ENCODE measurements at regions not wholly inside any gene's neighbourhood (a gene's known extent, or its start where the extent isn't known, plus 50 kb on each side); places are given as distances from the start of the nearest gene placed in this dataset.

- H3K36me3 ChIP-seq (ENCODE audit: insufficient read depth, low read length) = no peaks in the 10 kb centered on the region
- no peaks in the 10 kb centered on the region for H3K27me3 ChIP-seq (ENCODE audit: control insufficient read depth in 1 of 2, insufficient read depth in 2 of 2, low read length in 2 of 2)
- H3K4me1 ChIP-seq (ENCODE audit: insufficient read depth, low read length) = no peaks in the 10 kb centered on the region
- no peaks in the 10 kb centered on the region for H3K9me3 ChIP-seq (ENCODE audit: low read length)
- no peak overlapping the region for H3K27ac ChIP-seq (ENCODE audit: low read depth, low read length)
- H3K4me3 ChIP-seq (ENCODE audit: low read depth in 1 of 2, low read length in 2 of 2) = no peak overlapping the region
- no peak overlapping the region for H3K9ac ChIP-seq (ENCODE audit: low read length)
These were observed 609.9 kb upstream of the AGTR1 start for GRCh38 chr3:148087601-148088371.

- Histone ChIP-seq H3K4me3 (ENCODE audit: low read depth in 1 of 2, low read length in 2 of 2) (no peak overlapping the region), H3K9ac (ENCODE audit: low read length) (no peak overlapping the region), H3K9me3 (ENCODE audit: low read length) (no peaks in the 10 kb centered on the region), H3K4me1 (ENCODE audit: insufficient read depth, low read length) (no peaks in the 10 kb centered on the region), H3K36me3 (ENCODE audit: insufficient read depth, low read length) (no peaks in the 10 kb centered on the region), H3K27ac (ENCODE audit: low read depth, low read length) (no peak overlapping the region), H3K27me3 (ENCODE audit: control insufficient read depth in 1 of 2, insufficient read depth in 2 of 2, low read length in 2 of 2) (no peaks in the 10 kb centered on the region)
These were observed 608.5 kb upstream of the AGTR1 start for GRCh38 chr3:148089171-148089570.

- Histone ChIP-seq H3K9me3 (ENCODE audit: low read length) (no peaks in the 10 kb centered on the region), H3K27ac (ENCODE audit: low read depth, low read length) (no peak overlapping the region), H3K27me3 (ENCODE audit: control insufficient read depth in 1 of 2, insufficient read depth in 2 of 2, low read length in 2 of 2) (no peaks in the 10 kb centered on the region), H3K4me1 (ENCODE audit: insufficient read depth, low read length) (no peaks in the 10 kb centered on the region), H3K9ac (ENCODE audit: low read length) (no peak overlapping the region), H3K4me3 (ENCODE audit: low read depth in 1 of 2, low read length in 2 of 2) (no peak overlapping the region), H3K36me3 (ENCODE audit: insufficient read depth, low read length) (no peaks in the 10 kb centered on the region)
These were observed 607.5 kb upstream of the AGTR1 start for GRCh38 chr3:148090156-148090555.

GRCh38 chr3:148092624-148093347, 604.9 kb upstream of the AGTR1 start:
- H3K27ac ChIP-seq (ENCODE audit: low read depth, low read length) = no peak overlapping the region

GRCh38 chr3:148093753-148094152, 604.0 kb upstream of the AGTR1 start:
- Histone ChIP-seq H3K4me3 (ENCODE audit: low read depth in 1 of 2, low read length in 2 of 2) (no peak overlapping the region), H3K27me3 (ENCODE audit: control insufficient read depth in 1 of 2, insufficient read depth in 2 of 2, low read length in 2 of 2) (no peaks in the 10 kb centered on the region), H3K27ac (ENCODE audit: low read depth, low read length) (no peak overlapping the region), H3K9me3 (ENCODE audit: low read length) (no peaks in the 10 kb centered on the region), H3K4me1 (ENCODE audit: insufficient read depth, low read length) (no peaks in the 10 kb centered on the region), H3K36me3 (ENCODE audit: insufficient read depth, low read length) (no peaks in the 10 kb centered on the region), H3K9ac (ENCODE audit: low read length) (no peak overlapping the region)

More at GRCh38 chr3:148092624-148093347, 604.9 kb upstream of the AGTR1 start:
- no peaks in the 10 kb centered on the region for H3K4me1 ChIP-seq (ENCODE audit: insufficient read depth, low read length)
- no peak overlapping the region for H3K4me3 ChIP-seq (ENCODE audit: low read depth in 1 of 2, low read length in 2 of 2)
- H3K36me3 ChIP-seq (ENCODE audit: insufficient read depth, low read length) = no peaks in the 10 kb centered on the region
- no peaks in the 10 kb centered on the region for H3K27me3 ChIP-seq (ENCODE audit: control insufficient read depth in 1 of 2, insufficient read depth in 2 of 2, low read length in 2 of 2)
- no peak overlapping the region for H3K9ac ChIP-seq (ENCODE audit: low read length)
- H3K9me3 ChIP-seq (ENCODE audit: low read length) = no peaks in the 10 kb centered on the region

- Histone ChIP-seq H3K9ac (ENCODE audit: low read length) (no peak overlapping the region), H3K9me3 (ENCODE audit: low read length) (no peaks in the 10 kb centered on the region), H3K4me3 (ENCODE audit: low read depth in 1 of 2, low read length in 2 of 2) (no peak overlapping the region), H3K27me3 (ENCODE audit: control insufficient read depth in 1 of 2, insufficient read depth in 2 of 2, low read length in 2 of 2) (no peaks in the 10 kb centered on the region), H3K27ac (ENCODE audit: low read depth, low read length) (no peak overlapping the region), H3K4me1 (ENCODE audit: insufficient read depth, low read length) (no peaks in the 10 kb centered on the region), H3K36me3 (ENCODE audit: insufficient read depth, low read length) (no peaks in the 10 kb centered on the region)
These were observed 601.7 kb upstream of the AGTR1 start for GRCh38 chr3:148095962-148096361.

- Histone ChIP-seq H3K36me3 (ENCODE audit: insufficient read depth, low read length) (no peaks in the 10 kb centered on the region), H3K9ac (ENCODE audit: low read length) (no peak overlapping the region), H3K27ac (ENCODE audit: low read depth, low read length) (no peak overlapping the region), H3K27me3 (ENCODE audit: control insufficient read depth in 1 of 2, insufficient read depth in 2 of 2, low read length in 2 of 2) (no peaks in the 10 kb centered on the region), H3K4me1 (ENCODE audit: insufficient read depth, low read length) (no peaks in the 10 kb centered on the region), H3K4me3 (ENCODE audit: low read depth in 1 of 2, low read length in 2 of 2) (no peak overlapping the region), H3K9me3 (ENCODE audit: low read length) (no peaks in the 10 kb centered on the region)
These were observed 597.2 kb upstream of the AGTR1 start for GRCh38 chr3:148100476-148100875.

- no peaks in the 10 kb centered on the region for H3K27me3 ChIP-seq (ENCODE audit: control insufficient read depth in 1 of 2, insufficient read depth in 2 of 2, low read length in 2 of 2)
- H3K4me3 ChIP-seq (ENCODE audit: low read depth in 1 of 2, low read length in 2 of 2) = no peak overlapping the region
- H3K36me3 ChIP-seq (ENCODE audit: insufficient read depth, low read length) = no peaks in the 10 kb centered on the region
- H3K9me3 ChIP-seq (ENCODE audit: low read length) = no peaks in the 10 kb centered on the region
- H3K4me1 ChIP-seq (ENCODE audit: insufficient read depth, low read length) = no peaks in the 10 kb centered on the region
- no peak overlapping the region for H3K27ac ChIP-seq (ENCODE audit: low read depth, low read length)
- no peak overlapping the region for H3K9ac ChIP-seq (ENCODE audit: low read length)
These were observed 596.6 kb upstream of the AGTR1 start for GRCh38 chr3:148101061-148101460.

GRCh38 chr3:148102156-148102555, 595.5 kb upstream of the AGTR1 start:
- H3K27me3 ChIP-seq (ENCODE audit: control insufficient read depth in 1 of 2, insufficient read depth in 2 of 2, low read length in 2 of 2) = no peaks in the 10 kb centered on the region
- no peaks in the 10 kb centered on the region for H3K9me3 ChIP-seq (ENCODE audit: low read length)
- no peak overlapping the region for H3K27ac ChIP-seq (ENCODE audit: low read depth, low read length)
- H3K36me3 ChIP-seq (ENCODE audit: insufficient read depth, low read length) = no peaks in the 10 kb centered on the region
- no peak overlapping the region for H3K9ac ChIP-seq (ENCODE audit: low read length)
- no peak overlapping the region for H3K4me3 ChIP-seq (ENCODE audit: low read depth in 1 of 2, low read length in 2 of 2)
- no peaks in the 10 kb centered on the region for H3K4me1 ChIP-seq (ENCODE audit: insufficient read depth, low read length)

GRCh38 chr3:148106062-148106461, 591.6 kb upstream of the AGTR1 start:
- H3K36me3 ChIP-seq (ENCODE audit: insufficient read depth, low read length) = no peaks in the 10 kb centered on the region
- H3K27ac ChIP-seq (ENCODE audit: low read depth, low read length) = no peak overlapping the region
- no peak overlapping the region for H3K9ac ChIP-seq (ENCODE audit: low read length)
- no peaks in the 10 kb centered on the region for H3K4me1 ChIP-seq (ENCODE audit: insufficient read depth, low read length)
- H3K9me3 ChIP-seq (ENCODE audit: low read length) = no peaks in the 10 kb centered on the region
- H3K27me3 ChIP-seq (ENCODE audit: control insufficient read depth in 1 of 2, insufficient read depth in 2 of 2, low read length in 2 of 2) = no peaks in the 10 kb centered on the region
- H3K4me3 ChIP-seq (ENCODE audit: low read depth in 1 of 2, low read length in 2 of 2) = no peak overlapping the region

GRCh38 chr3:148126956-148127355, 570.7 kb upstream of the AGTR1 start:
- Histone ChIP-seq H3K27me3 (ENCODE audit: control insufficient read depth in 1 of 2, insufficient read depth in 2 of 2, low read length in 2 of 2) (no peaks in the 10 kb centered on the region), H3K9ac (ENCODE audit: low read length) (no peak overlapping the region)

GRCh38 chr3:148128136-148128535, 569.6 kb upstream of the AGTR1 start:
- Histone ChIP-seq H3K9ac (ENCODE audit: low read length) (no peak overlapping the region), H3K9me3 (ENCODE audit: low read length) (no peaks in the 10 kb centered on the region), H3K4me3 (ENCODE audit: low read depth in 1 of 2, low read length in 2 of 2) (no peak overlapping the region), H3K36me3 (ENCODE audit: insufficient read depth, low read length) (no peaks in the 10 kb centered on the region), H3K27ac (ENCODE audit: low read depth, low read length) (no peak overlapping the region), H3K27me3 (ENCODE audit: control insufficient read depth in 1 of 2, insufficient read depth in 2 of 2, low read length in 2 of 2) (no peaks in the 10 kb centered on the region), H3K4me1 (ENCODE audit: insufficient read depth, low read length) (no peaks in the 10 kb centered on the region)

More at GRCh38 chr3:148126956-148127355, 570.7 kb upstream of the AGTR1 start:
- Histone ChIP-seq H3K27ac (ENCODE audit: low read depth, low read length) (no peak overlapping the region), H3K4me3 (ENCODE audit: low read depth in 1 of 2, low read length in 2 of 2) (no peak overlapping the region), H3K4me1 (ENCODE audit: insufficient read depth, low read length) (no peaks in the 10 kb centered on the region), H3K36me3 (ENCODE audit: insufficient read depth, low read length) (no peaks in the 10 kb centered on the region), H3K9me3 (ENCODE audit: low read length) (no peaks in the 10 kb centered on the region)
